Mesendoderm (in vitro differentiated cells): ENCODE measurements at regions not wholly inside any gene's neighbourhood (a gene's known extent, or its start where the extent isn't known, plus 50 kb on each side); places are given as distances from the start of the nearest gene placed in this dataset.

ENCODE experiments used
- DNase-seq: peaks from one replicate; pipeline ENCODE4 v3.0.0; 2013
- H2AK5ac ChIP-seq: 2 replicates; pipeline ENCODE4 v1.6.1; 2013; ENCODE audit warnings: low read length, inconsistent platforms
- H2BK120ac ChIP-seq: 2 replicates; pipeline ENCODE4 v1.6.1; 2013; ENCODE audit warnings: low read depth, mild to moderate bottlenecking, low read length, moderate library complexity, mixed read lengths
- H2BK15ac ChIP-seq: replicated peaks from 2 replicates; pipeline ENCODE4 v1.6.1; 2013; ENCODE audit warnings: low read depth, mild to moderate bottlenecking, moderate library complexity
- H2BK5ac ChIP-seq: 2 replicates; pipeline ENCODE4 v1.6.1; 2013; ENCODE audit warnings: low read length, inconsistent platforms
- H3K18ac ChIP-seq: 2 replicates; pipeline ENCODE4 v1.6.1; 2013; ENCODE audit warnings: mild to moderate bottlenecking, low read length, mixed read lengths
- H3K23ac ChIP-seq: one replicate; pipeline ENCODE4 v1.6.1; 2013; ENCODE audit warnings: low read length
- H3K27ac ChIP-seq: 2 replicates; pipeline ENCODE4 v1.5.1; 2013; ENCODE audit warnings: low read depth, mild to moderate bottlenecking, inconsistent platforms, low read length, moderate library complexity
- H3K27me3 ChIP-seq: 2 replicates; pipeline ENCODE4 v1.6.1; 2013; ENCODE audit warnings: low read length, control low read depth, mild to moderate bottlenecking, inconsistent platforms; ENCODE audit not compliant: insufficient read depth, poor library complexity
- H3K36me3 ChIP-seq: 2 replicates; pipeline ENCODE4 v1.6.1; 2013; ENCODE audit warnings: low read length, inconsistent platforms; ENCODE audit not compliant: control insufficient read depth, insufficient read depth
- H3K4ac ChIP-seq: one replicate; pipeline ENCODE4 v1.6.1; 2013; ENCODE audit warnings: low read depth, mild to moderate bottlenecking, low read length, moderate library complexity
- H3K4me1 ChIP-seq: 2 replicates; pipeline ENCODE4 v1.6.1; 2013; ENCODE audit warnings: low read depth, low read length, inconsistent platforms; ENCODE audit not compliant: control insufficient read depth
- H3K4me2 ChIP-seq: 2 replicates; pipeline ENCODE4 v1.6.1; 2013; ENCODE audit warnings: low read length
- H3K4me3 ChIP-seq: 2 replicates; pipeline ENCODE4 v1.5.1; 2013; ENCODE audit warnings: mild to moderate bottlenecking, low read length
- H3K56ac ChIP-seq: one replicate; pipeline ENCODE4 v1.6.1; 2013; ENCODE audit warnings: low read length
- H3K79me1 ChIP-seq: 2 replicates; pipeline ENCODE4 v1.6.1; 2013; ENCODE audit warnings: low read length, inconsistent platforms
- H3K79me2 ChIP-seq: 2 replicates; pipeline ENCODE4 v1.6.1; 2013; ENCODE audit warnings: mild to moderate bottlenecking, low read length; ENCODE audit not compliant: control insufficient read depth, insufficient read depth
- H3K9ac ChIP-seq: 2 replicates; pipeline ENCODE4 v1.6.1; 2013; ENCODE audit warnings: low read length, inconsistent platforms
- H4K5ac ChIP-seq: one replicate; pipeline ENCODE4 v1.6.1; 2013; ENCODE audit warnings: low read length
- H4K8ac ChIP-seq: one replicate; pipeline ENCODE4 v1.6.1; 2013; ENCODE audit warnings: low read depth, mild to moderate bottlenecking, control low read depth, low read length, moderate library complexity
- WGBS: extraction: QIAGEN DNeasy Blood & Tissue Kit; methylation state at CpG from one replicate; pipeline ENCODE4 v1.1.7; 2013; ENCODE audit warnings: low lambda C conversion rate, missing lambda C conversion rate; ENCODE audit not compliant: insufficient coverage; ENCODE audit errors: extremely low coverage; 5-methylcytosine and 5-hydroxymethylcytosine counted together

DNA sequence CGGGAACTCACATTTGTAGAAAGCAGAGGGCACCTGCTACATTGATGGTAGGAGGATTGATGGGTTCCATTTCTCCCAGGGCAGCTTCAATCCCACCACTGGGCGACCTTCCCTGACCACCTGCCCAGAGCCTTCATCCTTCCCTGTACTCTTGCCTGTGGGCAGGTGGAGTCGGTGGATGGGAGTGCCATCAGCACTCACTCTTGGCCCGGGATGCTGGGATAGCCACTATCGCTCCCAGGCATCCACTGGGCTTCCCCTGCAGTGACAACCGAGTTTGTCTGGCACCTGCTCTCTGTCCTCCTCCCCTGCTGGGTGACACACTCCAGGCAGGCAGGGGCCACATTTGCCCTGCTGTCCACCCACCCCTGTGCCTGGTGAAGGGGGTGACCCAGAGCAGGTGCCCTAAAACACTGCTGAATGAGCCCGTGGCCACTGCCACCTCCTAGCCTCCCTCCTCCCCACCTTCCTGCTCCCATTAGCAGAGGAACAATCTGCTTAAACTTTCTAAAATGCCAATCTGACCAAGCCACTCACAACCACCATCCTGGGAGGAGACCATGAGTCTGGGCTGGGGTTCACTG lies 604.7 kb downstream of the TBC1D22A start:
- no peak overlapping the region for H3K27ac ChIP-seq
- H3K9ac ChIP-seq: no peak overlapping the region
- no peaks in the 10 kb centered on the region for H3K79me1 ChIP-seq
- H3K4me1 ChIP-seq: no peaks in the 10 kb centered on the region
- H3K23ac ChIP-seq: no peak overlapping the region
- H3K79me2 ChIP-seq: no peaks in the 10 kb centered on the region
- no peak overlapping the region for H4K5ac ChIP-seq
- no peak overlapping the region for H3K56ac ChIP-seq
- DNase-seq: no peak
- no peak overlapping the region for H4K8ac ChIP-seq
- no peaks in the 10 kb centered on the region for H3K36me3 ChIP-seq
- H3K4me2 ChIP-seq: no peak overlapping the region
- H3K27me3 ChIP-seq: no peaks in the 10 kb centered on the region
- H2BK120ac ChIP-seq: no peak overlapping the region
- no peak overlapping the region for H2AK5ac ChIP-seq
- H3K4me3 ChIP-seq: no peak overlapping the region
- no peak overlapping the region for H2BK5ac ChIP-seq
- no peak overlapping the region for H2BK15ac ChIP-seq
- H3K18ac ChIP-seq: no peak overlapping the region
- no CpG with 5 or more reads among the region's 7 CpGs for WGBS
- H3K4ac ChIP-seq: no peak overlapping the region

DNA sequence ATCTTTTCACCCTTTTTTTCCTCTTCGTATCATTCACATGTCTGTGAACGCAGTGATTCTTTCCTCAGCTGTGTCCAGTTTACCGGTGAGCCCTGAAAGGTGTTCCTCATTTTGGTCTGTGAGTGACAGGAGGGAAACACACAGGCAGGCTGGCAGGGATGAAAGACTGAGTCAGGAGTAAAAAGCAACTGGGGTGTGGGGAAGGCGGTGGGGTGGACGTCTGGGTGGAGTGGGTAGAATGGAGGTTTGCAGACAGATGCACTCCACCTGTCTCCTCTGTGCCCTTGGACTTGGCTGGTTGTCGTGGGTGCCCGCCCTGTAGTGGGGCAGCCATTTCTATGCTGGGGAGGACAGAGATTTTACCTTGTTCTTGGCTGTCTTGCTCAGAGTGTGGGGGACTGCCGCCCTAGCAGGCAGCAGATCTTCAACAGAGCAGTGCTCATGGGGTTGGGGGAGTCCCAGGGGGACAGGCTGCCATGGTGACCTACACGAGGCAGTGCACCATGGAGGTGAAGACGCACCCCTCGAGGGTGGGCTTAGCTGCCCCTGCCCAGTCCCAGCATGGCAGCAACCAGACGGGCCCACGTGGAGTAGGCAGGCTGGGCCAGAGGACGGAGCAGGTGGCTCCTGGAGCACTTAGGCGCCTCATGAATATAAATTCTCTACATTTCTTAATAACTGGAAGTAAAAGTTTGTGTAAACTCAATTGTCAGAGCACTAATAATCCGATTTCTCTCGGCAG lies 603.7 kb downstream of the TBC1D22A start:
- no peak overlapping the region for H2BK120ac ChIP-seq
- H3K27me3 ChIP-seq: no peaks in the 10 kb centered on the region
- H3K9ac ChIP-seq: no peak overlapping the region
- H2BK5ac ChIP-seq: no peak overlapping the region
- no peak overlapping the region for H4K8ac ChIP-seq
- H3K23ac ChIP-seq: no peak overlapping the region
- no peak overlapping the region for H2AK5ac ChIP-seq
- no CpG with 5 or more reads among the region's 17 CpGs for WGBS
- no peaks in the 10 kb centered on the region for H3K79me1 ChIP-seq
- H3K79me2 ChIP-seq: no peaks in the 10 kb centered on the region
- no peak overlapping the region for H3K56ac ChIP-seq
- no peak overlapping the region for H3K4me2 ChIP-seq
- no peak overlapping the region for H4K5ac ChIP-seq
- H3K4me1 ChIP-seq: no peaks in the 10 kb centered on the region
- H3K18ac ChIP-seq: no peak overlapping the region
- H2BK15ac ChIP-seq: no peak overlapping the region
- no peak for DNase-seq
- no peak overlapping the region for H3K27ac ChIP-seq
- H3K36me3 ChIP-seq: no peaks in the 10 kb centered on the region
- no peak overlapping the region for H3K4ac ChIP-seq
- no peak overlapping the region for H3K4me3 ChIP-seq

DNA sequence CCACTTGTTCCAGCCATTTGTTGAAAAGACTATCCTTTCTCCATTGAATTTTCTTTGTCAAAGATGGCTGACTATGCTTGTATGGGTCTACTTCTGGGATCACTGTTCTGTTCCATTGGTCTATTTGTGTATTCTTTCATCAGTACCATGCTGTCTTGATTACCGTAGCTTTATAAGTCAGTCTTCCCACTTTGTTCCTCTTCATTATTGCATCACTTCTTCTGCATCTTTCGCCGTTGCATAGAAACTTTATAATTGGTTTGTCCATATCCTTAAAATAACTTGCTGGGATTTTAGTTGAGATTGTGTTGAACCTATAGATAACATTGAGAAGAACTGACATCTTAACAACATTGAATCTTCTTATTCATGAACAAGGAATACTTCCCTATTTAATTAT lies 598.8 kb downstream of the TBC1D22A start:
- no peaks in the 10 kb centered on the region for H3K79me2 ChIP-seq
- H2BK15ac ChIP-seq: no peak overlapping the region
- H3K4me2 ChIP-seq: no peak overlapping the region
- H2BK120ac ChIP-seq: no peak overlapping the region
- H3K36me3 ChIP-seq: no peaks in the 10 kb centered on the region
- H3K4me1 ChIP-seq: no peaks in the 10 kb centered on the region
- H3K23ac ChIP-seq: no peak overlapping the region
- H4K8ac ChIP-seq: no peak overlapping the region
- no peak overlapping the region for H3K4me3 ChIP-seq
- no peaks in the 10 kb centered on the region for H3K27me3 ChIP-seq
- no peak overlapping the region for H3K9ac ChIP-seq
- H3K4ac ChIP-seq: no peak overlapping the region
- whole genome bisulfite sequencing: no CpG with 5 or more reads among the region's 3 CpGs
- no peak overlapping the region for H2BK5ac ChIP-seq
- no peak overlapping the region for H2AK5ac ChIP-seq
- DNase-seq: no peak
- no peak overlapping the region for H3K27ac ChIP-seq
- no peak overlapping the region for H3K18ac ChIP-seq
- H3K79me1 ChIP-seq: no peaks in the 10 kb centered on the region
- no peak overlapping the region for H4K5ac ChIP-seq
- H3K56ac ChIP-seq: no peak overlapping the region

DNA sequence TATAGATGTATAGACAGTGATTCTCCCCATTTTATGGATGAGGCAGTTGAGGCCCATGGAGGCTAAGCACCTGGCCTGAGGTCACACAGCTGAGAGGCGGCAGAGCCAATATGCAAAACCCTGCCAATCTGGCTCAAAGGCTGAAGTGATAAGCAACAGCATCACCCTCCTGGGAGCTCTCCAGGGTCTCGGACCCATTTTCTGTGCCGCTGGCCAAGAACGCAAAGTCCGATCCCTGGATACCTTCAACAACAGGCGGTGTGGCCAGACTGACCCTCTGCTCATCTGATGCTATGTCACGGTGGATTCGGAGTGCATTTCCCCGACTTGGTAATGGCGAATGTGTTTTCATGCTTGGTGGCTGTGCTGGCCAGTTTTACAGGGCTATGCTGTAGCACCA lies 595.0 kb downstream of the TBC1D22A start:
- no peaks in the 10 kb centered on the region for H3K27me3 ChIP-seq

DNA sequence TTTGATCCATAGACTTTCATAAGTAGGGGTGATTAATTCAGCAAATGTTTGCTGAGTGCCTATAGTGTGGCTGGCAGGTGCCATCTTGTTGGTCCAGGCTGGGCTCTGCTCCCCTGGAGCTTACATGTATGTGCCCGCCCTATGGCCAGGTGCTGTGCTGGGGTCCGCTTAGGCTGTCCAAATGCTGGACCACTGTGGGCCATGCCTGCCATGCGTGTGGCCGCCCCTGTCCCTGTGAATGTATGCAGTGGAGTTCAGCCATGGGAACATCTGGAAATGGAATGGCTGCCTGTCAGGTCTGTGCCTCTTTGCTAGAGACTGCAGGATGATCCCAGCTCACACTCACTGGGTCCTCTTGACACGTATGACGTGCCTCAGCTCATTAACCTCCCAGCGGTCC lies 594.6 kb downstream of the TBC1D22A start:
- no peak overlapping the region for H3K27ac ChIP-seq
- H3K4me1 ChIP-seq: no peaks in the 10 kb centered on the region
- no peak overlapping the region for H3K9ac ChIP-seq
- H3K4me3 ChIP-seq: no peak overlapping the region
- H4K8ac ChIP-seq: no peak overlapping the region
- no peak overlapping the region for H4K5ac ChIP-seq
- H3K79me1 ChIP-seq: no peaks in the 10 kb centered on the region
- H2BK15ac ChIP-seq: no peak overlapping the region
- DNase-seq: no peak
- H3K23ac ChIP-seq: no peak overlapping the region
- H2AK5ac ChIP-seq: no peak overlapping the region
- H3K27me3 ChIP-seq: no peaks in the 10 kb centered on the region
- H3K4ac ChIP-seq: no peak overlapping the region
- H3K4me2 ChIP-seq: no peak overlapping the region
- H3K56ac ChIP-seq: no peak overlapping the region
- H3K18ac ChIP-seq: no peak overlapping the region
- H2BK120ac ChIP-seq: no peak overlapping the region
- no peak overlapping the region for H2BK5ac ChIP-seq
- no CpG with 5 or more reads among the region's 7 CpGs for WGBS
- H3K79me2 ChIP-seq: no peaks in the 10 kb centered on the region
- H3K36me3 ChIP-seq: no peaks in the 10 kb centered on the region

More for the DNA sequence above, 595.0 kb downstream of the TBC1D22A start:
- no peak overlapping the region for H2AK5ac ChIP-seq
- H2BK15ac ChIP-seq: no peak overlapping the region
- WGBS: no CpG with 5 or more reads among the region's 10 CpGs
- no peak overlapping the region for H4K5ac ChIP-seq
- no peaks in the 10 kb centered on the region for H3K79me2 ChIP-seq
- no peak overlapping the region for H2BK120ac ChIP-seq
- H3K79me1 ChIP-seq: no peaks in the 10 kb centered on the region
- no peak overlapping the region for H4K8ac ChIP-seq
- no peaks in the 10 kb centered on the region for H3K36me3 ChIP-seq
- H3K56ac ChIP-seq: no peak overlapping the region
- H3K23ac ChIP-seq: no peak overlapping the region
- H3K4me3 ChIP-seq: no peak overlapping the region
- no peak overlapping the region for H3K4ac ChIP-seq
- no peak overlapping the region for H3K27ac ChIP-seq
- no peak overlapping the region for H2BK5ac ChIP-seq
- no peaks in the 10 kb centered on the region for H3K4me1 ChIP-seq
- no peak overlapping the region for H3K4me2 ChIP-seq
- DNase-seq: no peak
- H3K9ac ChIP-seq: no peak overlapping the region
- H3K18ac ChIP-seq: no peak overlapping the region
